ENCODE measurements at regions not wholly inside any gene's neighbourhood (a gene's known extent, or its start where the extent isn't known, plus 50 kb on each side); places are given as distances from the start of the nearest gene placed in this dataset.

GRCh38 chr6:98777762-98778161 is 56.6 kb upstream of the POU3F2 start:
- no peaks in the 10 kb centered on the region for H3K9me3 ChIP-seq (replicated peaks in 1 of 3)
- TF ChIP-seq POLR2A (IDR thresholded peaks at IDR 0.05) (no peak), CTCF (IDR thresholded peaks at IDR 0.05) (no peak)
- intact Hi-C loops (cut with DNase I), result no loop called here
- H3K27ac ChIP-seq, result no peak overlapping the region
- H3K27me3 ChIP-seq, result peaks cover 14% of the 10 kb centered on the region
- no peak for DNase-seq
- no peak overlapping the region for H3K4me3 ChIP-seq
- 58 to 77% (median 65%) methylated on average over 1 of the region's 1 CpG for WGBS, 4 donors
- H3K4me1 ChIP-seq (replicated peaks in 1 of 2), result no peaks in the 10 kb centered on the region
- H3K36me3 ChIP-seq (replicated peaks in 1 of 2), result no peaks in the 10 kb centered on the region

- H3K27ac ChIP-seq, result no peak overlapping the region
- no peak for TF ChIP-seq POLR2A (IDR thresholded peaks at IDR 0.05)
- TF ChIP-seq CTCF (IDR thresholded peaks at IDR 0.05), result no peak
- WGBS, 4 donors, result 72 to 85% (median 79%) methylated on average over 3 of the region's 3 CpGs
- DNase-seq, result no peak
- H3K4me3 ChIP-seq, result no peak overlapping the region
- H3K9me3 ChIP-seq (replicated peaks in 1 of 3), result no peaks in the 10 kb centered on the region
- no peaks in the 10 kb centered on the region for H3K4me1 ChIP-seq (replicated peaks in 1 of 2)
- H3K36me3 ChIP-seq (replicated peaks in 1 of 2), result no peaks in the 10 kb centered on the region
- peaks cover 10% of the 10 kb centered on the region for H3K27me3 ChIP-seq
- intact Hi-C loops (cut with DNase I), result no loop called here
Observed at GRCh38 chr6:98779618-98780017, 54.8 kb upstream of the POU3F2 start.

GRCh38 chr6:98782772-98783171 is 51.6 kb upstream of the POU3F2 start:
- intact Hi-C loops (cut with DNase I), result no loop called here
- H3K4me1 ChIP-seq (replicated peaks in 1 of 2), result no peaks in the 10 kb centered on the region
- H3K27ac ChIP-seq, result no peak overlapping the region
- H3K4me3 ChIP-seq, result no peak overlapping the region
- TF ChIP-seq CTCF (IDR thresholded peaks at IDR 0.05) (no peak), POLR2A (IDR thresholded peaks at IDR 0.05) (no peak)
- no peaks in the 10 kb centered on the region for H3K9me3 ChIP-seq (replicated peaks in 1 of 3)
- 34 to 62% (median 57%) methylated on average over 2 of the region's 2 CpGs for WGBS, 4 donors
- H3K27me3 ChIP-seq, result peaks cover 8% of the 10 kb centered on the region
- no peak for DNase-seq
- no peaks in the 10 kb centered on the region for H3K36me3 ChIP-seq (replicated peaks in 1 of 2)

- TF ChIP-seq CTCF (IDR thresholded peaks at IDR 0.05) (no peak), POLR2A (IDR thresholded peaks at IDR 0.05) (no peak)
- Histone ChIP-seq H3K9me3 (replicated peaks in 1 of 3) (no peaks in the 10 kb centered on the region), H3K4me3 (no peak overlapping the region), H3K4me1 (replicated peaks in 1 of 2) (no peaks in the 10 kb centered on the region), H3K27ac (no peak overlapping the region), H3K36me3 (replicated peaks in 1 of 2) (no peaks in the 10 kb centered on the region), H3K27me3 (peaks cover 8% of the 10 kb centered on the region)
- intact Hi-C loops (cut with DNase I), result no loop called here
- WGBS, 4 donors, result 70 to 76% (median 73%) methylated on average over 2 of the region's 2 CpGs
- no peak for DNase-seq
Observed at GRCh38 chr6:98783578-98783977, 50.8 kb upstream of the POU3F2 start.

MicroRNAs in the stretch of these regions (microRNA counts, 767-probe panel; counts per million panel counts)
- 0 counts per million in 2 donors for microRNA hsa-miR-2113

Small RNA genes lying in the stretch of these regions (microRNA-seq; reads per million reads assigned to microRNA genes)
- gene MIR2113, result 0 reads per million in 3 donors

Small RNA genes lying in the stretch of these regions (small RNA-seq; reads per million reads assigned to genes)
- 0 reads per million in 2 donors for gene AL589826.1
- 0 reads per million in 2 donors for gene MIR2113
